BJ (cell line): ENCODE measurements at regions not wholly inside any gene's neighbourhood (a gene's known extent, or its start where the extent isn't known, plus 50 kb on each side); places are given as distances from the start of the nearest gene placed in this dataset.

ENCODE experiments used
- CTCF ChIA-PET: fragments of 350-600 bp; formaldehyde crosslinking; extraction: SDS; loops from one replicate; lab custom pipeline; 2021; ENCODE audit warnings: antibody characterized with exemption, inconsistent platforms; lab: Yijun Ruan, JAX
- POLR2A ChIA-PET: fragments of 300-600 bp; sonication (Branson Sonifier 250); formaldehyde crosslinking; extraction: SDS; loops from one replicate; lab custom pipeline; 2021; ENCODE audit warnings: antibody characterized with exemption; lab: Charles Lee
- DNase-seq: peaks from one replicate; pipeline ENCODE4 v3.0.0-alpha.2; 2011; ENCODE audit warnings: low read depth
- H3K27me3 ChIP-seq: 2 replicates; pipeline ENCODE4 v1.6.0; 2011; ENCODE audit warnings: low read length; ENCODE audit not compliant: control insufficient read depth, insufficient read depth
- H3K36me3 ChIP-seq: 2 replicates; pipeline ENCODE4 v1.5.1; 2011; ENCODE audit warnings: low read length; ENCODE audit not compliant: control insufficient read depth, insufficient read depth
- H3K4me3 ChIP-seq: 2 replicates; pipeline ENCODE4 v1.5.1; 2011; ENCODE audit warnings: low read depth, mild to moderate bottlenecking, control low read depth, low read length
- CTCF ChIP-seq: IDR thresholded peaks from 2 replicates; pipeline ENCODE4 v1.5.1; 2011; ENCODE audit warnings: low read depth, mild to moderate bottlenecking, control low read depth, inconsistent platforms, low read length, moderate library complexity; ENCODE audit not compliant: insufficient read depth

- no peak overlapping the region for H3K4me3 ChIP-seq
- peaks cover 76% of the 10 kb centered on the region for H3K36me3 ChIP-seq
- CTCF ChIA-PET: no interaction called here
- no peak for TF ChIP-seq CTCF
- DNase-seq: no peak
- no peaks in the 10 kb centered on the region for H3K27me3 ChIP-seq
- POLR2A ChIA-PET: no interaction called here
Observed at GRCh38 chr19:5214902-5215301, 125.7 kb downstream of the PTPRS start.

- no peak for DNase-seq
- POLR2A ChIA-PET: no interaction called here
- CTCF ChIA-PET: no interaction called here
Observed at GRCh38 chr19:5214371-5214770, 126.2 kb downstream of the PTPRS start.

GRCh38 chr19:5213667-5214066 lies 126.9 kb downstream of the PTPRS start:
- no peak for DNase-seq
- ChIA-PET POLR2A (no interaction called here), CTCF (no interaction called here)
- TF ChIP-seq CTCF: no peak
- peaks cover 67% of the 10 kb centered on the region for H3K36me3 ChIP-seq
- H3K27me3 ChIP-seq: no peaks in the 10 kb centered on the region
- H3K4me3 ChIP-seq: no peak overlapping the region

More at GRCh38 chr19:5214371-5214770, 126.2 kb downstream of the PTPRS start:
- Histone ChIP-seq H3K36me3 (peaks cover 73% of the 10 kb centered on the region), H3K27me3 (no peaks in the 10 kb centered on the region), H3K4me3 (no peak overlapping the region)
- TF ChIP-seq CTCF: no peak

GRCh38 chr19:5212101-5212500 lies 128.5 kb downstream of the PTPRS start:
- CTCF ChIA-PET: no interaction called here
- Histone ChIP-seq H3K27me3 (no peaks in the 10 kb centered on the region), H3K4me3 (no peak overlapping the region), H3K36me3 (peaks cover 70% of the 10 kb centered on the region)
- DNase-seq: no peak
- POLR2A ChIA-PET: no interaction called here
- no peak for TF ChIP-seq CTCF

- Histone ChIP-seq H3K27me3 (no peaks in the 10 kb centered on the region), H3K4me3 (no peak overlapping the region), H3K36me3 (peaks cover 64% of the 10 kb centered on the region)
- no peak for DNase-seq
- POLR2A ChIA-PET: no interaction called here
- CTCF ChIA-PET: no interaction called here
- TF ChIP-seq CTCF: no peak
Observed at GRCh38 chr19:5211217-5211822, 129.3 kb downstream of the PTPRS start.
